PC-9 (cell line): ENCODE measurements at regions not wholly inside any gene's neighbourhood (a gene's known extent, or its start where the extent isn't known, plus 50 kb on each side); places are given as distances from the start of the nearest gene placed in this dataset.

ENCODE experiments used
- BruUV-seq: library from RNA; stranded (reverse); fragments of 400-500 nt; replicated peaks from 2 replicates; lab custom pipeline; 2021; lab: Mats Ljungman, UMichigan
- CTCF ChIA-PET: fragments of 300-600 bp; sonication (Branson Sonifier 250); formaldehyde crosslinking; loops from one replicate; lab custom pipeline; 2022; ENCODE audit warnings: antibody characterized with exemption; lab: Charles Lee
- POLR2A ChIA-PET: fragments of 300-600 bp; sonication (Branson Sonifier 250); formaldehyde crosslinking; loops from one replicate; lab custom pipeline; 2022; ENCODE audit warnings: antibody characterized with exemption; ENCODE audit not compliant: unreplicated experiment; lab: Charles Lee
- DNase-seq, 2 experiments: peaks; one replicate each; pipeline versions ENCODE4 v3.0.0 to v3.0.0-alpha.2; 2015 to 2022; ENCODE audit warnings: mixed read lengths in 1 of 2
- H2AFZ ChIP-seq: fragments of 200-600 bp; sonication (generic); 2 replicates; pipeline ENCODE4 v1.8.1; 2017; ENCODE audit warnings: antibody characterized with exemption
- H3F3A ChIP-seq: fragments of 200-600 bp; sonication (generic); 2 replicates; pipeline ENCODE4 v1.8.1; 2017; ENCODE audit warnings: antibody characterized with exemption, mild to moderate bottlenecking, low read depth; ENCODE audit not compliant: insufficient read depth
- H3K27ac ChIP-seq: fragments of 200-600 bp; sonication (generic); 2 replicates; pipeline ENCODE4 v1.6.1; 2016; ENCODE audit warnings: mixed run types
- H3K27me3 ChIP-seq: fragments of 200-600 bp; sonication (generic); 2 replicates; pipeline ENCODE4 v1.6.1; 2016; ENCODE audit warnings: low read depth, mixed run types; ENCODE audit not compliant: insufficient read depth
- H3K36me3 ChIP-seq: fragments of 200-600 bp; sonication (generic); 2 replicates; pipeline ENCODE4 v1.6.1; 2016; ENCODE audit warnings: low read depth, mixed run types
- H3K4me1 ChIP-seq: fragments of 200-600 bp; sonication (generic); replicated peaks from 2 replicates; pipeline ENCODE4 v1.6.1; 2016; ENCODE audit warnings: mixed run types; ENCODE audit not compliant: insufficient read depth
- H3K4me2 ChIP-seq: fragments of 200-600 bp; sonication (generic); 2 replicates; pipeline ENCODE4 v1.6.1; 2017; ENCODE audit warnings: mixed run types
- H3K4me3 ChIP-seq: fragments of 200-600 bp; sonication (generic); 2 replicates; pipeline ENCODE4 v1.6.1; 2016; ENCODE audit warnings: mixed run types
- H3K79me2 ChIP-seq: fragments of 200-600 bp; sonication (generic); 2 replicates; pipeline ENCODE4 v1.6.1; 2017; ENCODE audit warnings: low read depth, mixed run types
- H3K9me2 ChIP-seq: fragments of 200-600 bp; sonication (generic); 2 replicates; pipeline ENCODE4 v1.8.1; 2017; ENCODE audit warnings: mild to moderate bottlenecking; ENCODE audit not compliant: insufficient read depth
- H3K9me3 ChIP-seq: fragments of 200-600 bp; sonication (generic); 2 replicates; pipeline ENCODE4 v1.8.1; 2016; ENCODE audit warnings: low read depth; ENCODE audit not compliant: insufficient read depth
- H4K20me1 ChIP-seq: fragments of 200-600 bp; sonication (generic); 2 replicates; pipeline ENCODE4 v1.8.1; 2017; ENCODE audit not compliant: insufficient read depth
- CTCF ChIP-seq: fragments of 200-600 bp; sonication (generic); conservative IDR thresholded peaks from 2 replicates; pipeline ENCODE4 v1.6.1; 2017; ENCODE audit warnings: mixed run types, antibody characterized with exemption, mild to moderate bottlenecking, moderate library complexity
- EZH2 ChIP-seq: fragments of 200-600 bp; sonication (generic); IDR thresholded peaks from 2 replicates; pipeline ENCODE4 v1.8.0; 2017; ENCODE audit warnings: antibody characterized with exemption, low read depth
- intact Hi-C: fragments of 100-400 bp; cut with micrococcal nuclease; formaldehyde crosslinking; loops from one replicate; pipeline ENCODE4 v1.10.0; 2022; ENCODE audit not compliant: unreplicated experiment

DNA sequence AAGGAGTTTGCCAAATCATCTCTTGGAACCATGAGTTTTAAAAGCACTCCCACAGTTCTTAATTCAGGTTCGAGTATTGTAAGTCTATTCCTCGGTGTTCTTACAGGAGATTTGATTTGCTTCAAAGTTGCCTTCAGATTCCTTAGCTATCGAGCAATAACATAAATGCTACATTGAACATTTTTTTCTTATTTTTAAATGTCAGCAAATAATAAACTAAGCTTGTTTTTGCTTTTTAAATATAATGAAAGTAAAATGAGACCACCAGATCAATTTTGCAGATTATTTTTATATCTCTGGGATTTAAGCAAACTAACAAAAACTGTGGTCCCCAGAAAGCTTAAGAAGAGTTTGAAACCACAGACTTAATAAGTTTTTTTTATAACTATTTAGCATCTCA, 195.5 kb downstream of the LNPK start:
- Histone ChIP-seq H3K27ac (no peak overlapping the region), H3K4me1 (no peaks in the 10 kb centered on the region), H3K79me2 (no peaks in the 10 kb centered on the region), H2AFZ (no peak overlapping the region), H3K9me3 (no peaks in the 10 kb centered on the region), H3K4me3 (no peak overlapping the region), H3K27me3 (peaks cover 24% of the 10 kb centered on the region), H3K9me2 (no peaks in the 10 kb centered on the region), H3K4me2 (no peak overlapping the region), H3K36me3 (no peaks in the 10 kb centered on the region), H3F3A (no peaks in the 10 kb centered on the region), H4K20me1 (no peaks in the 10 kb centered on the region)
- TF ChIP-seq CTCF: no peak
- no peak for TF ChIP-seq EZH2
- intact Hi-C loops: no loop called here
- DNase-seq: no peak
- CTCF ChIA-PET: no interaction called here
- POLR2A ChIA-PET: no interaction called here
- no TSS peak for BruUV-seq

GRCh38 chr2:175806125-175806490, 196.0 kb downstream of the LNPK start:
- intact Hi-C loops: no loop called here
- POLR2A ChIA-PET: no interaction called here
- no peak overlapping the region for H3K4me2 ChIP-seq
- no peaks in the 10 kb centered on the region for H3K36me3 ChIP-seq
- no peaks in the 10 kb centered on the region for H3F3A ChIP-seq
- H3K27ac ChIP-seq: no peak overlapping the region
- no peaks in the 10 kb centered on the region for H3K4me1 ChIP-seq
- peaks cover 28% of the 10 kb centered on the region for H3K27me3 ChIP-seq
- no peaks in the 10 kb centered on the region for H3K9me2 ChIP-seq
- no TSS peak for BruUV-seq
- H3K9me3 ChIP-seq: no peaks in the 10 kb centered on the region
- CTCF ChIA-PET: no interaction called here
- no peaks in the 10 kb centered on the region for H4K20me1 ChIP-seq
- TF ChIP-seq EZH2: no peak
- no peak for TF ChIP-seq CTCF
- H3K79me2 ChIP-seq: no peaks in the 10 kb centered on the region
- no peak overlapping the region for H3K4me3 ChIP-seq
- no peak overlapping the region for H2AFZ ChIP-seq
- DNase-seq: no peak

GRCh38 chr2:175805442-175806124, 196.5 kb downstream of the LNPK start:
- Histone ChIP-seq H3K4me3 (no peak overlapping the region), H2AFZ (no peak overlapping the region), H3K4me1 (no peaks in the 10 kb centered on the region), H3K36me3 (no peaks in the 10 kb centered on the region), H3K27ac (no peak overlapping the region), H4K20me1 (no peaks in the 10 kb centered on the region), H3K4me2 (no peak overlapping the region), H3K79me2 (no peaks in the 10 kb centered on the region), H3K9me3 (no peaks in the 10 kb centered on the region), H3F3A (no peaks in the 10 kb centered on the region), H3K27me3 (peaks cover 32% of the 10 kb centered on the region), H3K9me2 (no peaks in the 10 kb centered on the region)
- TF ChIP-seq CTCF: no peak
- no peak for TF ChIP-seq EZH2
- no TSS peak for BruUV-seq
- intact Hi-C loops: no loop called here
- DNase-seq: no peak
- CTCF ChIA-PET: no interaction called here
- POLR2A ChIA-PET: no interaction called here
